Neural cell (in vitro differentiated cells): ENCODE measurements at regions not wholly inside any gene's neighbourhood (a gene's known extent, or its start where the extent isn't known, plus 50 kb on each side); places are given as distances from the start of the nearest gene placed in this dataset.

Source experiments
- H2AFZ ChIP-seq: fragments of 200-600, 300-800 bp; sonication (generic), shearing (Covaris generic); 2 replicates; pipeline ENCODE4 v1.6.0; 2014; ENCODE audit warnings: low read depth, mild to moderate bottlenecking, antibody characterized with exemption, low read length, moderate library complexity
- H3F3A ChIP-seq: fragments of 200-600 bp; shearing (Covaris generic); 2 replicates; pipeline ENCODE4 v1.6.1; 2016; ENCODE audit warnings: mild to moderate bottlenecking, moderate library complexity, mixed read lengths, antibody characterized with exemption, low read length; ENCODE audit not compliant: insufficient read depth, poor library complexity, severe bottlenecking
- H3K27ac ChIP-seq: fragments of 200-600, 300-800 bp; sonication (generic), shearing (Covaris generic); 2 replicates; pipeline ENCODE4 v1.5.1; 2014; ENCODE audit warnings: mild to moderate bottlenecking, low read length, moderate library complexity
- H3K27me3 ChIP-seq: fragments of 300-800, 200-600 bp; sonication (generic), shearing (Covaris generic); 2 replicates; pipeline ENCODE4 v1.6.0; 2014; ENCODE audit warnings: mild to moderate bottlenecking, low read depth, low read length, moderate library complexity; ENCODE audit not compliant: insufficient read depth
- H3K36me3 ChIP-seq: fragments of 300-800, 200-600 bp; sonication (generic), shearing (Covaris generic); 2 replicates; pipeline ENCODE4 v1.5.1; 2014; ENCODE audit warnings: mild to moderate bottlenecking, antibody characterized with exemption, low read length, moderate library complexity; ENCODE audit not compliant: insufficient read depth
- H3K4me2 ChIP-seq: fragments of 300-800, 200-600 bp; sonication (generic), shearing (Covaris generic); 2 replicates; pipeline ENCODE4 v1.6.0; 2014; ENCODE audit warnings: mild to moderate bottlenecking, low read length
- H3K4me3 ChIP-seq: fragments of 300-800, 200-600 bp; sonication (generic), shearing (Covaris generic); 2 replicates; pipeline ENCODE4 v1.5.1; 2014; ENCODE audit warnings: mild to moderate bottlenecking, low read length, moderate library complexity
- H3K79me2 ChIP-seq: fragments of 200-600 bp; shearing (Covaris generic); replicated peaks from 2 replicates; pipeline ENCODE4 v1.6.0; 2014; ENCODE audit warnings: mild to moderate bottlenecking, low read length, moderate library complexity; ENCODE audit not compliant: insufficient read depth
- H3K9ac ChIP-seq: fragments of 300-800, 200-600 bp; sonication (generic), shearing (Covaris generic); 2 replicates; pipeline ENCODE4 v1.6.1; 2016; ENCODE audit warnings: mild to moderate bottlenecking, low read length, mixed read lengths
- H3K9me2 ChIP-seq: fragments of 200-600 bp; shearing (Covaris generic); 2 replicates; pipeline ENCODE4 v1.6.1; 2016; ENCODE audit warnings: mild to moderate bottlenecking, low read length, mixed read lengths; ENCODE audit not compliant: insufficient read depth
- H3K9me3 ChIP-seq: fragments of 200-600, 300-800 bp; sonication (generic), shearing (Covaris generic); 2 replicates; pipeline ENCODE4 v1.6.1; 2016; ENCODE audit warnings: mild to moderate bottlenecking, mixed run types, low read length, moderate library complexity, mixed read lengths
- H4K20me1 ChIP-seq: fragments of 200-600 bp; shearing (Covaris generic); 2 replicates; pipeline ENCODE4 v1.6.1; 2016; ENCODE audit warnings: mild to moderate bottlenecking, mixed run types; ENCODE audit not compliant: insufficient read depth
- EP300 ChIP-seq: fragments of 450-650 bp; conservative IDR thresholded peaks from 2 replicates; pipeline ENCODE4 v1.6.1; 2014; ENCODE audit warnings: antibody characterized with exemption, mild to moderate bottlenecking, moderate library complexity; ENCODE audit not compliant: poor library complexity, severe bottlenecking
- EZH2 ChIP-seq: fragments of 200-600, 300-800 bp; shearing (Covaris generic), sonication (generic); IDR thresholded peaks from 2 replicates; pipeline ENCODE4 v1.6.1; 2014; ENCODE audit warnings: antibody characterized with exemption, low read length, borderline replicate concordance, mild to moderate bottlenecking; ENCODE audit not compliant: insufficient read depth, poor library complexity, severe bottlenecking
- MXI1 ChIP-seq: fragments of 450-650 bp; conservative IDR thresholded peaks from 2 replicates; pipeline ENCODE4 v1.6.1; 2014; ENCODE audit warnings: antibody characterized with exemption, mild to moderate bottlenecking; ENCODE audit not compliant: poor library complexity, severe bottlenecking
- POLR2AphosphoS5 ChIP-seq: IDR thresholded peaks from 2 replicates; pipeline ENCODE4 v1.6.1; 2012
- RAD21 ChIP-seq: fragments of 450-650 bp; conservative IDR thresholded peaks from 2 replicates; pipeline ENCODE4 v1.6.1; 2014; ENCODE audit warnings: antibody characterized with exemption, mild to moderate bottlenecking, moderate library complexity
- SMC3 ChIP-seq: fragments of 450-650 bp; conservative IDR thresholded peaks from 2 replicates; pipeline ENCODE4 v1.6.1; 2014; ENCODE audit warnings: antibody characterized with exemption, mild to moderate bottlenecking, moderate library complexity; ENCODE audit not compliant: poor library complexity
- TAF1 ChIP-seq: IDR thresholded peaks from 2 replicates; pipeline ENCODE4 v1.6.1; 2012; ENCODE audit warnings: low read depth
- TF ChIP-seq, protein P1 (sequence below): IDR thresholded peaks from 2 replicates; pipeline ENCODE4 v1.6.1; 2012; ENCODE audit warnings: borderline replicate concordance
- TF ChIP-seq, protein P2 (sequence below): fragments of 450-650 bp; IDR thresholded peaks from 2 replicates; pipeline ENCODE4 v1.5.1; 2014; ENCODE audit warnings: antibody characterized with exemption, mild to moderate bottlenecking, moderate library complexity; ENCODE audit not compliant: poor library complexity, severe bottlenecking

DNA sequence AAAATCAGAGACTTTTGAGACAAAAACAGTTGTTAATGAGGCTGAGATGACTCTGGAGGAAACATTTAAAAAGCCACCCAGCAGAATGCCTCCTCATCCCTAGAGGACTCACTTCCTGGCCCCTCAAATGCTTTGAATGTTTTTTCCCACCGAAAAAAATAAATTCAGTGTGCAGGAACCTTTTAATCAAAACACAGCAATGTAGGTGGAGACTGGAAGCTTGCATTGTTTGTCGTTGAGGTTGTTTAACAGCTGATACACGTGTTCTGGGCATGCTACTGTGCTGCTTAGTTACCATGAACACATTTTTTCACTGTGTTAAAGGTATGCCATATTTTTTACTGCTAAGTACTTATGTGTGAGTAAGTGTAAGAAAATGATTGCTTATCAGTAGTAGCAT, 65.7 kb upstream of the ADCY2 start:
- Histone ChIP-seq H3K9me2 (no peaks in the 10 kb centered on the region), H3K9me3 (no peaks in the 10 kb centered on the region), H3K27me3 (no peaks in the 10 kb centered on the region), H3K27ac (no peak overlapping the region), H3F3A (no peaks in the 10 kb centered on the region), H3K36me3 (no peaks in the 10 kb centered on the region), H3K4me3 (no peak overlapping the region), H3K9ac (no peak overlapping the region), H2AFZ (no peak overlapping the region), H3K4me2 (no peak overlapping the region), H3K79me2 (no peaks in the 10 kb centered on the region), H4K20me1 (no peaks in the 10 kb centered on the region)
- TF ChIP-seq SMC3 (no peak), EP300 (no peak), TAF1 (no peak), MXI1 (no peak), EZH2 (no peak), RAD21 (no peak), POLR2AphosphoS5 (no peak)
- TF ChIP-seq, protein P1, sequence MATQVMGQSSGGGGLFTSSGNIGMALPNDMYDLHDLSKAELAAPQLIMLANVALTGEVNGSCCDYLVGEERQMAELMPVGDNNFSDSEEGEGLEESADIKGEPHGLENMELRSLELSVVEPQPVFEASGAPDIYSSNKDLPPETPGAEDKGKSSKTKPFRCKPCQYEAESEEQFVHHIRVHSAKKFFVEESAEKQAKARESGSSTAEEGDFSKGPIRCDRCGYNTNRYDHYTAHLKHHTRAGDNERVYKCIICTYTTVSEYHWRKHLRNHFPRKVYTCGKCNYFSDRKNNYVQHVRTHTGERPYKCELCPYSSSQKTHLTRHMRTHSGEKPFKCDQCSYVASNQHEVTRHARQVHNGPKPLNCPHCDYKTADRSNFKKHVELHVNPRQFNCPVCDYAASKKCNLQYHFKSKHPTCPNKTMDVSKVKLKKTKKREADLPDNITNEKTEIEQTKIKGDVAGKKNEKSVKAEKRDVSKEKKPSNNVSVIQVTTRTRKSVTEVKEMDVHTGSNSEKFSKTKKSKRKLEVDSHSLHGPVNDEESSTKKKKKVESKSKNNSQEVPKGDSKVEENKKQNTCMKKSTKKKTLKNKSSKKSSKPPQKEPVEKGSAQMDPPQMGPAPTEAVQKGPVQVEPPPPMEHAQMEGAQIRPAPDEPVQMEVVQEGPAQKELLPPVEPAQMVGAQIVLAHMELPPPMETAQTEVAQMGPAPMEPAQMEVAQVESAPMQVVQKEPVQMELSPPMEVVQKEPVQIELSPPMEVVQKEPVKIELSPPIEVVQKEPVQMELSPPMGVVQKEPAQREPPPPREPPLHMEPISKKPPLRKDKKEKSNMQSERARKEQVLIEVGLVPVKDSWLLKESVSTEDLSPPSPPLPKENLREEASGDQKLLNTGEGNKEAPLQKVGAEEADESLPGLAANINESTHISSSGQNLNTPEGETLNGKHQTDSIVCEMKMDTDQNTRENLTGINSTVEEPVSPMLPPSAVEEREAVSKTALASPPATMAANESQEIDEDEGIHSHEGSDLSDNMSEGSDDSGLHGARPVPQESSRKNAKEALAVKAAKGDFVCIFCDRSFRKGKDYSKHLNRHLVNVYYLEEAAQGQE, result no peak
- TF ChIP-seq, protein P2, sequence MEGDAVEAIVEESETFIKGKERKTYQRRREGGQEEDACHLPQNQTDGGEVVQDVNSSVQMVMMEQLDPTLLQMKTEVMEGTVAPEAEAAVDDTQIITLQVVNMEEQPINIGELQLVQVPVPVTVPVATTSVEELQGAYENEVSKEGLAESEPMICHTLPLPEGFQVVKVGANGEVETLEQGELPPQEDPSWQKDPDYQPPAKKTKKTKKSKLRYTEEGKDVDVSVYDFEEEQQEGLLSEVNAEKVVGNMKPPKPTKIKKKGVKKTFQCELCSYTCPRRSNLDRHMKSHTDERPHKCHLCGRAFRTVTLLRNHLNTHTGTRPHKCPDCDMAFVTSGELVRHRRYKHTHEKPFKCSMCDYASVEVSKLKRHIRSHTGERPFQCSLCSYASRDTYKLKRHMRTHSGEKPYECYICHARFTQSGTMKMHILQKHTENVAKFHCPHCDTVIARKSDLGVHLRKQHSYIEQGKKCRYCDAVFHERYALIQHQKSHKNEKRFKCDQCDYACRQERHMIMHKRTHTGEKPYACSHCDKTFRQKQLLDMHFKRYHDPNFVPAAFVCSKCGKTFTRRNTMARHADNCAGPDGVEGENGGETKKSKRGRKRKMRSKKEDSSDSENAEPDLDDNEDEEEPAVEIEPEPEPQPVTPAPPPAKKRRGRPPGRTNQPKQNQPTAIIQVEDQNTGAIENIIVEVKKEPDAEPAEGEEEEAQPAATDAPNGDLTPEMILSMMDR, result no peak

DNA sequence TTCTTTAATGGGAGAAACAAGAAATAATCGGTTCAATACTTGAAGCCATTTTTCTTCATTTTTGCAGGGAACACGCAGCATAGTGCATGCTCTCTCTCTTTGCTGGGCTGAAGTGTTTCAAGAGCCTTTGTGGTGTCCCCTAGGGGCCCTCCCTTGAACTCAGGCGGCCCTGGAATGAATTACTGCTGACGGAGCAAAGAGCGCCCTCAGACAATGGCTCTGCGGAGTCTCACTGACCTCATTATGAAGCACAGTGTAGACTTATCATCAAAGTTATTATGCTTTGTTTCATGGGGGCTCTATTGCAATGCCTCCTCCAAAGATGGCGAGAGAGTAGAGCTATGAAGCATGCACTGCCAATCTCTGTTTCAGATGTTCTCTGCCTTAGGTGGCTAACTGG, 64.8 kb upstream of the ADCY2 start:
- no peak overlapping the region for H2AFZ ChIP-seq
- no peaks in the 10 kb centered on the region for H3K9me2 ChIP-seq
- H4K20me1 ChIP-seq, result no peaks in the 10 kb centered on the region
- H3K79me2 ChIP-seq, result no peaks in the 10 kb centered on the region
- no peaks in the 10 kb centered on the region for H3F3A ChIP-seq
- H3K4me3 ChIP-seq, result no peak overlapping the region
- no peak overlapping the region for H3K4me2 ChIP-seq
- H3K27ac ChIP-seq, result no peak overlapping the region
- no peaks in the 10 kb centered on the region for H3K36me3 ChIP-seq
- no peaks in the 10 kb centered on the region for H3K9me3 ChIP-seq
- TF ChIP-seq SMC3 (no peak), EZH2 (no peak), EP300 (no peak), RAD21 (no peak), POLR2AphosphoS5 (no peak), TAF1 (no peak), MXI1 (no peak)
- TF ChIP-seq, protein P1, result no peak
- TF ChIP-seq, protein P2, result no peak
- no peaks in the 10 kb centered on the region for H3K27me3 ChIP-seq
- no peak overlapping the region for H3K9ac ChIP-seq
